HFF-Myc (cell line): ENCODE measurements at regions not wholly inside any gene's neighbourhood (a gene's known extent, or its start where the extent isn't known, plus 50 kb on each side); places are given as distances from the start of the nearest gene placed in this dataset.
"Not testable (repeated sequence)": the region's sequence is repeated elsewhere in the genome, so short reads cannot be mapped to it uniquely, and the experiment has no call there.

Experiments
- DNase-seq: peaks from one replicate; pipeline ENCODE4 v3.0.0-alpha.2; 2011; ENCODE audit warnings: low read depth; ENCODE audit errors: extremely low read depth
- H3K4me3 ChIP-seq: replicated peaks from 2 replicates; pipeline ENCODE4 v1.5.1; 2011; ENCODE audit warnings: low read depth, mild to moderate bottlenecking, control low read depth, low read length
- CTCF ChIP-seq: IDR thresholded peaks from 2 replicates; pipeline ENCODE4 v1.5.1; 2012; ENCODE audit warnings: mild to moderate bottlenecking, low read depth, low read length, control low read depth; ENCODE audit errors: missing control alignments

- TF ChIP-seq CTCF: no peak
- no peak for DNase-seq
- H3K4me3 ChIP-seq: no peak overlapping the region
These were observed 604.1 kb upstream of the GJE1 start for GRCh38 chr6:141528596-141528995.

- no peak overlapping the region for H3K4me3 ChIP-seq
- no peak for TF ChIP-seq CTCF
- DNase-seq: no peak
These were observed 605.7 kb upstream of the GJE1 start for GRCh38 chr6:141526985-141527384.

- no peak for TF ChIP-seq CTCF
- no peak for DNase-seq
- H3K4me3 ChIP-seq: no peak overlapping the region
These were observed 611.3 kb upstream of the GJE1 start for GRCh38 chr6:141521440-141521839.

- no peak for DNase-seq
- TF ChIP-seq CTCF: no peak
- H3K4me3 ChIP-seq: no peak overlapping the region
These were observed 618.9 kb upstream of the GJE1 start for GRCh38 chr6:141513830-141514229.

- no peak for DNase-seq
- TF ChIP-seq CTCF: no peak
These were observed 621.9 kb upstream of the GJE1 start for GRCh38 chr6:141510803-141511202.

GRCh38 chr6:141506062-141506461 is 626.7 kb upstream of the GJE1 start:
- not testable (repeated sequence) for H3K4me3 ChIP-seq, DNase-seq

More at GRCh38 chr6:141510803-141511202, 621.9 kb upstream of the GJE1 start:
- H3K4me3 ChIP-seq: no peak overlapping the region

- H3K4me3 ChIP-seq, DNase-seq: not testable (repeated sequence)
These were observed 628.4 kb upstream of the GJE1 start for GRCh38 chr6:141504318-141504717.

GRCh38 chr6:141501616-141502015 is 631.1 kb upstream of the GJE1 start:
- TF ChIP-seq CTCF: no peak
- H3K4me3 ChIP-seq: no peak overlapping the region
- DNase-seq: no peak
